Brain pericyte (primary cell): ENCODE measurements at regions not wholly inside any gene's neighbourhood (a gene's known extent, or its start where the extent isn't known, plus 50 kb on each side); places are given as distances from the start of the nearest gene placed in this dataset.

Experiments used
- DNase-seq: peaks from one replicate; pipeline ENCODE4 v3.0.0-alpha.2; 2012; ENCODE audit warnings: low read depth, low spot score

GRCh38 chr3:69568951-69569350, 170.3 kb upstream of the MITF start:
- no peak for DNase-seq

- DNase-seq = no peak
Measured at GRCh38 chr3:69568458-69568857, 170.8 kb upstream of the MITF start.

GRCh38 chr3:69567710-69568052, 171.6 kb upstream of the MITF start:
- no peak for DNase-seq

GRCh38 chr3:69567023-69567709, 172.1 kb upstream of the MITF start:
- DNase-seq = no peak

GRCh38 chr3:69566275-69566674, 173.0 kb upstream of the MITF start:
- no peak for DNase-seq

GRCh38 chr3:69565316-69565715, 173.9 kb upstream of the MITF start:
- DNase-seq = no peak

GRCh38 chr3:69563981-69564380, 175.3 kb upstream of the MITF start:
- DNase-seq = no peak

GRCh38 chr3:69563151-69563550, 176.1 kb upstream of the MITF start:
- DNase-seq = no peak

GRCh38 chr3:69562020-69562419, 176.1 kb upstream of the FRMD4B start:
- DNase-seq = no peak

GRCh38 chr3:69560818-69561217, 174.9 kb upstream of the FRMD4B start:
- DNase-seq = no peak

GRCh38 chr3:69560116-69560515, 174.2 kb upstream of the FRMD4B start:
- DNase-seq = no peak

- DNase-seq = no peak
Measured at GRCh38 chr3:69558912-69559311, 173.0 kb upstream of the FRMD4B start.

- DNase-seq = no peak
Measured at GRCh38 chr3:69554576-69554975, 168.7 kb upstream of the FRMD4B start.

- DNase-seq = no peak
Measured at GRCh38 chr3:69553888-69554287, 168.0 kb upstream of the FRMD4B start.

GRCh38 chr3:69547461-69547880, 161.6 kb upstream of the FRMD4B start:
- DNase-seq = no peak

- no peak for DNase-seq
Measured at GRCh38 chr3:69542805-69543429, 157.0 kb upstream of the FRMD4B start.

GRCh38 chr3:69542089-69542804, 156.4 kb upstream of the FRMD4B start:
- no peak for DNase-seq

GRCh38 chr3:69541711-69542088, 155.8 kb upstream of the FRMD4B start:
- no peak for DNase-seq

- DNase-seq = no peak
Measured at GRCh38 chr3:69540706-69541581, 155.1 kb upstream of the FRMD4B start.

GRCh38 chr3:69539134-69539533, 153.2 kb upstream of the FRMD4B start:
- no peak for DNase-seq

- DNase-seq = no peak
Measured at GRCh38 chr3:69538281-69538680, 152.4 kb upstream of the FRMD4B start.
